ENCODE measurements at regions not wholly inside any gene's neighbourhood (a gene's known extent, or its start where the extent isn't known, plus 50 kb on each side); places are given as distances from the start of the nearest gene placed in this dataset.
"Not testable (repeated sequence)": the region's sequence is repeated elsewhere in the genome, so short reads cannot be mapped to it uniquely, and the experiment has no call there.

DNA sequence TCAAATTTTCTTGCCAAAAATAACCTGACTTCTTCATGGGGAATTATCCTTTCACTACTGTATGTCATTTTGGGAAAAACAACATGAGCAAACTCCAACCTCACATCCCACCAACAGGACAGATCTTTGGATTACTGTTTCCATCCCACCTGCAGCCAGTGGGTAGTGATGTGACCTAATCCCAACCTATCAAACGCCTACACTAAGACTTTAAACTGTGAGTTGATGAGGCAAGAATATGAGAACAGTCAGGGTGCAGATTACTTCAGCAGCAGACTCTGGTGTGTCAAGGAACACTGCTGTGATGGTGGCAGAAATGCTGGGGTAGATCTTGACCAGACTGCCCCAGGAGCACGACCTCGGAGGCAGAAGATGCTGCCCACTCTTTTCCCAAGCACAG, 293.2 kb downstream of the DUSP6 start:
- no peak for TF ChIP-seq CTCF (IDR thresholded peaks at IDR 0.05; ENCODE audit: low read length, missing control alignments)

GRCh38 chr12:89058402-89058801, 293.9 kb downstream of the DUSP6 start:
- no peak overlapping the region for H3K4me3 ChIP-seq (replicated peaks; ENCODE audit: low read depth, low read length)
- DNase-seq (ENCODE audit: low read depth): no peak
- no peak for TF ChIP-seq CTCF (IDR thresholded peaks at IDR 0.05; ENCODE audit: low read length, missing control alignments)

More for the DNA sequence above, 293.2 kb downstream of the DUSP6 start:
- H3K4me3 ChIP-seq (replicated peaks; ENCODE audit: low read depth, low read length): no peak overlapping the region
- no peak for DNase-seq (ENCODE audit: low read depth)

- not testable (repeated sequence) for H3K4me3 ChIP-seq (replicated peaks; ENCODE audit: low read depth, low read length); DNase-seq (ENCODE audit: low read depth)
Measured at GRCh38 chr12:89053817-89054216, 298.5 kb downstream of the DUSP6 start.

- no peak overlapping the region for H3K4me3 ChIP-seq (replicated peaks; ENCODE audit: low read depth, low read length)
- peak; percentile 92 for TF ChIP-seq CTCF (IDR thresholded peaks at IDR 0.05; ENCODE audit: low read length, missing control alignments)
- DNase-seq (ENCODE audit: low read depth): peak; percentile 89
Measured at GRCh38 chr12:89051065-89051677, 301.1 kb downstream of the DUSP6 start.

DNA sequence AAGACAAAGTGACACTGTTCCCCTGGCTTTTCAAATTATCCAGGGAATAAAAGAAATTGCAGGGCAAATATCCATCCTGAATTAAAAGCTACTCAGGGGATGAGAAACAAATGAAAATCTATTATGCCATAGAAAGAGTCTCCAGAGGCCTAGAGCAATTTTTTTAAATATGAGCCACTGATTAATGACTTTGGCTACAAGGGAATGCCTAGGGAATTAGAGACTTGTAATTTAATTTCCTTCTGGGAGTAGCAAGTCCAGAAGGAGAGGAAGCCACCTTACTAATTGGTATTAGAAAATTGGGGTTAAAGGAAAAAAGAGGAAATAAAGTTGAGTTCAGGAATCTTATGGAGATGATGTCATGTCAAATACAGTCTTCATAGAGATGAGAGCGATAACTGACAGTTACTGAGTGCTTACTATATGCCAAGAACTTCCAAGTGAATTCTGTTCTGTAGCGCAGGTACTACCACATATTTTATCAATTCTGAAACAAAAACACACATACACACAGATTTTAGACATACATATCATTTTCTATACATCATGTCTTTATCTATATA, 304.4 kb downstream of the DUSP6 start:
- no peak for TF ChIP-seq CTCF (IDR thresholded peaks at IDR 0.05; ENCODE audit: low read length, missing control alignments)
- DNase-seq (ENCODE audit: low read depth): no peak
- no peak overlapping the region for H3K4me3 ChIP-seq (replicated peaks; ENCODE audit: low read depth, low read length)

DNA sequence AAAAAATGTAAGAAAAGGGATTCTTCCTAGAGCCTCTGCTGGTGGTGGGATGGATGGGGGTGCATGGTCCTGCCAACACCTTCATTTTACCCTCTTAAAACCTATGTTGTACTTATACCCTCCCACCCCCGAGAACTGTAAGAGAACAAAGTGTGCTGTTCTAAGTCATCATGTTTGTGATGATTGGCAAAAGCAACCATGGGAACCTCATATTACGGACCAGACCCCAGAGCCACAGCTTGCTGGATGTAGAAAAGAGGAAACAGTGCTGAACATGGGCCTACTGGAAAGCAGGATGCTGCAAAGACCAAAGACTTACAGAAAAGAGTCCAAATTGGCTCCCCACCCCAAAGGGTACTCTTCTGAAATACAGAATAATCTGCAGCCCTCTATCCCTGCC, 311.2 kb downstream of the DUSP6 start:
- no peak for TF ChIP-seq CTCF (IDR thresholded peaks at IDR 0.05; ENCODE audit: low read length, missing control alignments)

GRCh38 chr12:89040146-89040964, 311.9 kb downstream of the DUSP6 start:
- DNase-seq (ENCODE audit: low read depth): peak; percentile 53
- TF ChIP-seq CTCF (IDR thresholded peaks at IDR 0.05; ENCODE audit: low read length, missing control alignments): no peak
- no peak overlapping the region for H3K4me3 ChIP-seq (replicated peaks; ENCODE audit: low read depth, low read length)

More for the DNA sequence above, 311.2 kb downstream of the DUSP6 start:
- H3K4me3 ChIP-seq (replicated peaks; ENCODE audit: low read depth, low read length): no peak overlapping the region
- DNase-seq (ENCODE audit: low read depth): no peak
